OCI-LY7 (cell line): ENCODE measurements at regions not wholly inside any gene's neighbourhood (a gene's known extent, or its start where the extent isn't known, plus 50 kb on each side); places are given as distances from the start of the nearest gene placed in this dataset.

ENCODE experiments used
- BruUV-seq: library from RNA; stranded (reverse); fragments of 400-500 nt; replicated peaks from 2 replicates; lab custom pipeline; 2021; lab: Mats Ljungman, UMichigan
- CTCF ChIA-PET: fragments of 300-600 bp; sonication (Branson Sonifier 250); formaldehyde crosslinking; loops from one replicate; lab custom pipeline; 2022; ENCODE audit warnings: antibody characterized with exemption; ENCODE audit not compliant: unreplicated experiment; lab: Charles Lee
- POLR2A ChIA-PET: fragments of 300-600 bp; sonication (Branson Sonifier 250); formaldehyde crosslinking; loops from one replicate; lab custom pipeline; 2022; ENCODE audit warnings: antibody characterized with exemption; lab: Charles Lee
- DNase-seq: peaks from one replicate; pipeline ENCODE4 v3.0.0-alpha.2; 2015; ENCODE audit warnings: low spot score
- H2AFZ ChIP-seq: fragments of 200-600 bp; sonication (generic), shearing (Covaris generic); 2 replicates; pipeline ENCODE4 v1.6.1; 2014; ENCODE audit warnings: mild to moderate bottlenecking, antibody characterized with exemption, low read length, moderate library complexity
- H3K27ac ChIP-seq: fragments of 200-600 bp; sonication (generic); 2 replicates; pipeline ENCODE4 v1.5.1; 2014; ENCODE audit warnings: mixed run types, low read depth, mild to moderate bottlenecking, moderate library complexity, low read length, inconsistent platforms; ENCODE audit not compliant: poor library complexity, severe bottlenecking
- H3K36me3 ChIP-seq: fragments of 200-600 bp; sonication (generic); 2 replicates; pipeline ENCODE4 v1.6.1; 2014; ENCODE audit warnings: mild to moderate bottlenecking, antibody characterized with exemption, low read length, moderate library complexity, mixed read lengths; ENCODE audit not compliant: insufficient read depth
- H3K4me1 ChIP-seq: fragments of 200-600 bp; sonication (generic); 2 replicates; pipeline ENCODE4 v1.5.1; 2014; ENCODE audit warnings: mild to moderate bottlenecking, low read length; ENCODE audit not compliant: insufficient read depth, poor library complexity, severe bottlenecking
- H3K4me2 ChIP-seq: fragments of 200-600 bp; sonication (generic); 2 replicates; pipeline ENCODE4 v1.6.1; 2014; ENCODE audit warnings: mild to moderate bottlenecking, low read length
- H3K4me3 ChIP-seq: fragments of 200-600 bp; sonication (generic); 2 replicates; pipeline ENCODE4 v1.5.1; 2014; ENCODE audit warnings: mild to moderate bottlenecking, low read depth, low read length; ENCODE audit not compliant: poor library complexity, severe bottlenecking
- H3K79me2 ChIP-seq: fragments of 200-600 bp; sonication (generic); 2 replicates; pipeline ENCODE4 v1.6.1; 2016; ENCODE audit warnings: low read depth, mild to moderate bottlenecking, low read length, moderate library complexity, mixed read lengths; ENCODE audit not compliant: insufficient read depth
- H3K9me2 ChIP-seq: fragments of 200-600 bp; sonication (generic); 2 replicates; pipeline ENCODE4 v1.6.1; 2016; ENCODE audit warnings: mild to moderate bottlenecking, low read length, mixed read lengths; ENCODE audit not compliant: insufficient read depth
- H3K9me3 ChIP-seq: fragments of 200-600 bp; sonication (generic); 2 replicates; pipeline ENCODE4 v1.6.1; 2014; ENCODE audit warnings: mild to moderate bottlenecking, mixed run types, low read length, mixed read lengths
- H4K20me1 ChIP-seq: fragments of 200-600 bp; sonication (generic); 2 replicates; pipeline ENCODE4 v1.6.1; 2014; ENCODE audit warnings: mild to moderate bottlenecking, antibody characterized with exemption, low read length, moderate library complexity, mixed read lengths; ENCODE audit not compliant: insufficient read depth
- EZH2phosphoT487 ChIP-seq: fragments of 200-600 bp; sonication (generic); IDR thresholded peaks from 2 replicates; pipeline ENCODE4 v1.6.1; 2018; ENCODE audit warnings: low read depth, borderline replicate concordance, mild to moderate bottlenecking, mixed run types, antibody characterized with exemption, low read length, moderate library complexity, mixed read lengths
- intact Hi-C: fragments of 100-400 bp; cut with micrococcal nuclease; formaldehyde crosslinking; loops from one replicate; pipeline ENCODE4 v1.10.0; 2022; ENCODE audit not compliant: unreplicated experiment
- TF ChIP-seq, protein P1 (sequence below): fragments of 200-600 bp; sonication (generic); conservative IDR thresholded peaks from 2 replicates; pipeline ENCODE4 v1.5.1; 2014; ENCODE audit warnings: mild to moderate bottlenecking, antibody characterized with exemption, low read length, moderate library complexity, mixed read lengths

DNA sequence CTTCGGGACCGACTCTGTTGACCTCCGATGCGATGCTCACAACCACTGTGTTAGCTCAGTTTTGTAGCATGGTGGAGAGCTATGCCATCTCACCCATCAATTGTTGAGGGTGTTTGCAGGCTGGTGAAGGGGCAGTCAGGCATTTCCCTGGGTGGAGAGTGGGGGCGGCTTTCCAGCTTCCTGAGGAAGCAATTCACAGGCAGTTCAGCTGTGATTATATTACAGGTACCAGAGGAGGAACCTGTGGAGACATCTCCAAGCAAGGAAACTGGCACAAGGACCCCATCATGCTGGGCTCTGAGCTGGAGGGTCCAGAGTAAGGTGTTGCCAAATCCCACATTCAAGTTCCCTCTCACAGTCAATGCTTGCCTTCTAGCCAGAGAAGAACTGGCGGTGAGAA is 166.0 kb upstream of the ZNF536 start:
- BruUV-seq: no TSS peak
- Histone ChIP-seq H3K4me1 (no peaks in the 10 kb centered on the region), H4K20me1 (no peaks in the 10 kb centered on the region), H3K9me2 (no peaks in the 10 kb centered on the region), H3K27ac (no peak overlapping the region), H2AFZ (no peak overlapping the region), H3K36me3 (no peaks in the 10 kb centered on the region), H3K9me3 (no peaks in the 10 kb centered on the region), H3K4me2 (no peak overlapping the region), H3K4me3 (no peak overlapping the region), H3K79me2 (no peaks in the 10 kb centered on the region)
- intact Hi-C loops: no loop called here
- POLR2A ChIA-PET: interaction anchor here (0.6 to 0.7 kb wide), 2 partner anchors 13 to 74 kb away, joined by 3 to 5 read pairs; no protein-coding TSS in a partner anchor
- no peak for DNase-seq
- CTCF ChIA-PET: interaction anchor here (1.4 kb wide), 1 partner anchor 11 kb away, joined by 4 read pairs; no protein-coding TSS in a partner anchor
- no peak for TF ChIP-seq EZH2phosphoT487
- TF ChIP-seq, protein P1, sequence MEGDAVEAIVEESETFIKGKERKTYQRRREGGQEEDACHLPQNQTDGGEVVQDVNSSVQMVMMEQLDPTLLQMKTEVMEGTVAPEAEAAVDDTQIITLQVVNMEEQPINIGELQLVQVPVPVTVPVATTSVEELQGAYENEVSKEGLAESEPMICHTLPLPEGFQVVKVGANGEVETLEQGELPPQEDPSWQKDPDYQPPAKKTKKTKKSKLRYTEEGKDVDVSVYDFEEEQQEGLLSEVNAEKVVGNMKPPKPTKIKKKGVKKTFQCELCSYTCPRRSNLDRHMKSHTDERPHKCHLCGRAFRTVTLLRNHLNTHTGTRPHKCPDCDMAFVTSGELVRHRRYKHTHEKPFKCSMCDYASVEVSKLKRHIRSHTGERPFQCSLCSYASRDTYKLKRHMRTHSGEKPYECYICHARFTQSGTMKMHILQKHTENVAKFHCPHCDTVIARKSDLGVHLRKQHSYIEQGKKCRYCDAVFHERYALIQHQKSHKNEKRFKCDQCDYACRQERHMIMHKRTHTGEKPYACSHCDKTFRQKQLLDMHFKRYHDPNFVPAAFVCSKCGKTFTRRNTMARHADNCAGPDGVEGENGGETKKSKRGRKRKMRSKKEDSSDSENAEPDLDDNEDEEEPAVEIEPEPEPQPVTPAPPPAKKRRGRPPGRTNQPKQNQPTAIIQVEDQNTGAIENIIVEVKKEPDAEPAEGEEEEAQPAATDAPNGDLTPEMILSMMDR: no peak

DNA sequence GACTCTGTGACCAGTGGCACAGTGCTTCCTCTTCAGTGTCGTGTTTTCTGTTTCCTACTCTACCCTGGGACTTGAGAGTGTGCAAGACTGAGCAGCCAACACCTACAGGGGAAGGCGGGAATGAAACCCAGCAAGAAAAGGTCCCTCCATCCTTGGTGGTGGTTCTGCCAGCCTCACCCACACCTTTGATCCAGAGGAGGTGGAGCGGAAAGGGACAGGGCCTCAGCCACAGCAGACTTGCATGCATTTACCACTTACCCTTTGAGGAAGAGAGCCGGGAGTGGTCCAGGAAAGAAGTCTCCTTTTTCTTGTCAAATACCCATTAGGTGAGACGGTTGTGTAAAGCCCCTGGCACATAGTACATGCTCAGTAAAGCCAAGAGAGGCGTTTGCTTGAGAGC is 164.8 kb upstream of the ZNF536 start:
- intact Hi-C loops: no loop called here
- no peaks in the 10 kb centered on the region for H3K4me1 ChIP-seq
- no peak overlapping the region for H3K27ac ChIP-seq
- no peak overlapping the region for H3K4me3 ChIP-seq
- no peaks in the 10 kb centered on the region for H4K20me1 ChIP-seq
- no peak overlapping the region for H3K4me2 ChIP-seq
- H2AFZ ChIP-seq: no peak overlapping the region
- POLR2A ChIA-PET: no interaction called here
- CTCF ChIA-PET: interaction anchor here (1.4 kb wide), 1 partner anchor 10 kb away, joined by 4 read pairs; no protein-coding TSS in a partner anchor
- no TSS peak for BruUV-seq
- no peaks in the 10 kb centered on the region for H3K79me2 ChIP-seq
- H3K9me3 ChIP-seq: no peaks in the 10 kb centered on the region
- TF ChIP-seq EZH2phosphoT487: no peak
- TF ChIP-seq, protein P1: no peak
- no peak for DNase-seq
- H3K36me3 ChIP-seq: no peaks in the 10 kb centered on the region
- H3K9me2 ChIP-seq: no peaks in the 10 kb centered on the region

DNA sequence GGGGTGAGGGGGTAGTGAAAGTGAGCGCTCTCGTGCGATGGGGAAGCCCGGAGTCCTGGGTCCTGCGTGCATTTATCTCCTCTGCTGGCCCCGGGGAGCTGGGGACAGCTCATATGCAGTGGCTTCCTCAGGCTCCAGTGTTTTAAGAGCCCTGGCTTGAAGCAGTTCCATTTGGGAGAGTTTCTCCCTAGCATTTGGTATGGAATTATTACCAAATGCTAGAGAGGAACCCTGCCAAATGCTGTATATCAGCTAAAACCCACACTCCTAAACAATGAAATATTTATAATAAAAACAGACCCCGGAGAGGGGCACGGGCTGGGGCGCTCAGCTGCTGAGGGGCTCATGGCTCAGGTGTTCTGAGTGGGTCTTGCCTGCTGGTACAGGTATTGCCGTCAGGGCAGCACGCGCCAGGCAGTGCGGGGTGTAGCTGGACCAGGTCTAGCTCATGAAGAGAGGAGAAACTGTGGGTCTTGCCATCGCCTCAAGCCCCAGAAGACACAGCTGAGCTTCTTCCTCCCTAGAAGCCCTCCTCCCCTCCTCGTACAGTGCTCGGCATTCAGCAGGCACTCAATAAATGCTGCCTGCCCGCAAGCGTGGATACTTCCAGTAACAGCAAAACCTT is 163.6 kb upstream of the ZNF536 start:
- Histone ChIP-seq H3K4me2 (no peak overlapping the region), H2AFZ (no peak overlapping the region), H3K9me2 (no peaks in the 10 kb centered on the region), H3K9me3 (no peaks in the 10 kb centered on the region), H3K27ac (no peak overlapping the region), H3K4me1 (no peaks in the 10 kb centered on the region), H4K20me1 (no peaks in the 10 kb centered on the region), H3K79me2 (no peaks in the 10 kb centered on the region), H3K4me3 (no peak overlapping the region), H3K36me3 (no peaks in the 10 kb centered on the region)
- ChIA-PET POLR2A (no interaction called here), CTCF (no interaction called here)
- TF ChIP-seq EZH2phosphoT487: no peak
- TF ChIP-seq, protein P1: no peak
- no TSS peak for BruUV-seq
- no peak for DNase-seq
- intact Hi-C loops: no loop called here
